ENCODE measurements at regions not wholly inside any gene's neighbourhood (a gene's known extent, or its start where the extent isn't known, plus 50 kb on each side); places are given as distances from the start of the nearest gene placed in this dataset.

DNA sequence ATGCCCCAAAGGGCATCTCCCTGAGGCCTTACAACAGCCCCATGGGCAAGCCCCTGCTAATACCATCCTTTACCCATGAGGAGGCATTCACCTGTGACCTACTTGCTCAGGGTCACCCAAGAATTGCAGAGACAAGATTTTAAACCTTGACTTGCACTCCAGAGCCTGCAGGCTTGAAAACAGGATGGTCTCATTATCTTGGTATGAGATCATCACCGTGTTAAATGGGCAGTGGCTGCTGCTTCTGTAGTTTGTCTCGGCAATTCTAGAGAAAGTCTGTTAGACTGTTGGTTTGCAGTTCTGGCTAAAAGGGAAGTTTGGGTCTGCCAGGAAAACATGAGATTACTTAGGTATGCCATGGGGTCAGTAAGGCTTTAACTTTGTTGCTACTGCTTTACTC, 698.9 kb downstream of the GALR1 start:
- no peak for DNase-seq

DNA sequence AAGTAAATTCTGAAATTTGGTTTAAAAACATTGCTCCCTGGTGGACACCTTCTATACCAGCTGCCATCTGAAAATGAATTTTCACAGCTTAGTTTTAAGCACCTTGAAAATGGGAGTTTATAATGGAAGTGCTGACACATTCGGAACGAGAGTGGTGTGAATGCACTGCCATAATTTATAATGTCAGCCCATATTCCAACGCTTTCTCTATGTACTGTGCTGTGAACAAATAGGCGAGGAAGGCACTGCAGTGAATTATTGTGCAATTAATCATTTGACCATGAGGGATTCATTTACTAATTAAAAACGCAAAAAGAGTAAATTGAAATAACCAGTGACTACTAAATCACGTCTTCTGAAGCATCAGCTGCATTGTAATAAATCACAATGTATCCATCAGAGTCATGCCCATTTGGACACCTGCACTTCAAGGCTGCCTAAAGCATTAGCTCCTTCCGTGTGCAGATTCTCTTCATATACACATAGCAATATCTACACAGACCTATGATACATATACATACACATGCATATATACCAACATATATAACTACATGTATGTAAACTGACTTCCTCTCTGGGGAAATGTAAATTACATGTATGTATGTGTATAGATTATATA, 699.8 kb downstream of the GALR1 start:
- no peak for DNase-seq

DNA sequence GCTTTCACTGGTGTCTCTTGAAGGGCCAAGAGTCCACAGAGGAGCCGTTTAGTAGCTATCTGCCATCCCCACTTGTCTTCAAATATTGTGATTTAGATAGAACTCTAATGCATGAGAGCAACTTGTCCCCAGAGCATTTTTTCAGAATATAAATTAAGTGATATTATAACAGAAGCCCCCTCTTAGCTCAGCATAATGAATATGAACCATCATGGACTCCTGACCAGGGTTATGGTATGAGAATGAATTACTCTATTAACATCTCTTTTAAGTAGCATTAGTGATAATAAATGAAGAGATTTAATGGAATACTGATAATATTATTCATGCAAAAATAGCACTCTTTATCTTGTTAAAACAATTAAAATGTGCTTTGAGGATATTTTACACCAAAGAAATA, 709.6 kb downstream of the GALR1 start:
- DNase-seq, result no peak

DNA sequence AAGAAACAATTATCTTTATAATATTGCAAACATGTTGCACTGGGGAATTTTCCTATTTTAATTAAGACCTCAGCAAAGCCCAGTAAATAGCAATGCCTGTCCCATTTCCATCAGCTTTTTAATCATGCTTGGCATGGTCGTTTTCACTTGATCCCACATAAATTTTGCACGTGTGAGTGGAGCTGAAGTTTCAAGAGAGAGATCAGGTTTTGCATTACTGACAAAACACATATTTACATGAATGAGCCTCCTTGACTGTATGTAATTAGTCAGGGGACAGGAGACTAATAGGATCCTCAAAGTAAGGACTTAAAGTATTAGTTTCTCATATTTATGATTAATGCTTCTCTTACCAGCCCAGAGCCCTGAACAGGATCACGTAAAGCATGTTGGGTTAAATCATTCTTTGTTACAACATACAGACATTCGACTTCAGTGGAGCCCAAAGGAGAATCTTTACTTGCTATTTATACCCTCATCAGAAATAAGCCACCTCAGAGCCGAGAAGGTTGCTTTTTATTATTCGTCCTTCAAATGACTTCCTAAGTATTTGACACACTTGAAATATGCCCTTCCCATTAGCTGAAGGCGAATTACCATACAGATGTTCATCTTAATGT, 711.3 kb downstream of the GALR1 start:
- DNase-seq, result no peak

DNA sequence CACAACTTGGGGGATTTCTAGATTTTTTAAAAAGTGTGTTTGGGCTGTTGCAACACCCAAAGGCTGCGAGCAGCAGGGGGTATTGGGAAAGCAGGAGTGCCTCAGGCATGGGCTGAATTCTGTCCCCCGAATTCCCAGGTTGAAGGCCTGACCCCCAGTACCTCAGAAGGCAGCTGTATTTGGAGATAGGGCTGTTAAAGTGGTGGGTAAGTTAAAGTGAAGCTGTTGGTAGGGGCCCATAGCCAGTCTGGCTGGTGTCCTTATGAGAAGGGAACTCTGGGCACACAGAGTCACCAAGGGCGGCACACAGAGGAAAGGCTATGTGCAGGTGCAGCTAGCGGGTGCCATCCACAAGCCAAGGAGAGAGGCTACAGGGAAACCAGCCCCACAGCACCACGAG, 717.4 kb downstream of the GALR1 start:
- DNase-seq, result no peak

DNA sequence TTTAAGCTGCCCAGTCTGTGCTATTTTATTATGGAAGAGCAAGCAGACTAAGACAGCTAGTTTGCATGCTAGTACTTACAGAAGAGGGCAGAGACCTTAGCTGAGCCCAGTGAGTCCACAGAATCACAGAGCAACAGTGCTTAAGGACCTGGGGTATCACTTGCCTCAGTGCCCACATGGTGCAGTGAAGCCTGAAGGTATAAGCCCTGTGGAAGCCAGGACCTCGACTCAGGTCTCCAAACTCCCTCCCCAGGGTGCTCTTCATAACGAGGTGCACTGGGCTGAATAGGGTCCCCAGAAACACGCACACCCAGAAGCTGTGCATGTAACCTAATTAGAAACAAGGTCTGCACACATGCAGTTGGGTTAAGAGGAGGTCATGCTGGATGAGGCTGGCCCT, 718.1 kb downstream of the GALR1 start:
- DNase-seq, result no peak

DNA sequence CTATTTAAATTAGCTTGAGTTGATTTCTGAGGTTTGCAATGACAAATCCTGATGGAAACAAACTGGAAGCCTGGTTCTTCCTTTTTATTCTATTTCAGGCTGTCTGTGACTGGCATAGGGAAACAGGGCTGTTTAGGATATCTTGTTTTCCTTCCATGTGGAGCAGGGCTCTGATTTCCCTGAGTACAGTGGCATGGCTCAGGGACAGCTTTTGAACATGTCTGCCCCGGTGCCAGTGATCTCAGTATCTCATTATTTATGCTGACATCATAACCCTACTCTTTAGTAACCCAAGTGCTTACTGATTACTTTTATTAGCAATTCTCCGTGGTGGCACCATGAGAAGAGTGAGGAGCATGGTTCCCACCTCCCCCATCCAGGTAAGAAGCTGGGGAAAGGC, 720.3 kb downstream of the GALR1 start:
- DNase-seq, result no peak

DNA sequence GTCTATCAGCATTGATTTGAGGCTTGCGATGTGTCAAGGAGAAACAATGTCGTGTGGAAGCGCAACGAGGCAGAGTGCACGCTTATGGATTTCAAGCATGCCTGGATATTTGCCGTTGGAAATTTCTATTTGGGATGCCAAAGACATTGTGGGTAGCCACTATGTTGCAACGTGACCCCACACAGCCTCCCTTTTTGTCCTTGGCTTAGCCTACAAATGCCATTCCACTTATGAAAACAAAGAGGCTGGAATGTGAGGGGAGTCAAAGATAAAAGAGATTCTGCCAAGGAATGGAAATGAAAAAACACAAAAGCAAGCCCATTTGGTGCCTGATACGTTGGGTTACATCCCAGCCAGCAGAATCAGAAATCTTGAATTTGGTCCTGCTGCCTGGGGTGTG, 721.2 kb downstream of the GALR1 start:
- DNase-seq, result no peak

DNA sequence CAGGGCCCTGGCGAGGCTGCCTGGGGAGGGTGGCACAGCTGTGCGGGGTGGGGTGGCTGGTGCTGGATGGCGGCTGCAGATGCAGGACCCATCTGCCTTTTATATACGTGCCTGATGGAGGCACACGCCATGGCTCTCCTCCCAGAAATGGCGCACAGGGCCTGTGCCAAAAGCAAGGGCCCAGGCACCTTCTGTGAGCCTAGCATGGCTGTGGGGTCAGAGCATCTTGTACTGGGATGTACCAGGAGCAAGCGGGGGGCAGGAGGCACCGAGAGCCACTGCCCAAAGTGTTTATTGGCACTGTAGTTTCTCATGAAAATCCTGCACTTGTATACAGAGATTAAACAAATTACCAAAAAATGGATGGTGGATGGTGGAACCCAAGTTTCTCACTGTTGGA, 724.1 kb downstream of the GALR1 start:
- no peak for DNase-seq

DNA sequence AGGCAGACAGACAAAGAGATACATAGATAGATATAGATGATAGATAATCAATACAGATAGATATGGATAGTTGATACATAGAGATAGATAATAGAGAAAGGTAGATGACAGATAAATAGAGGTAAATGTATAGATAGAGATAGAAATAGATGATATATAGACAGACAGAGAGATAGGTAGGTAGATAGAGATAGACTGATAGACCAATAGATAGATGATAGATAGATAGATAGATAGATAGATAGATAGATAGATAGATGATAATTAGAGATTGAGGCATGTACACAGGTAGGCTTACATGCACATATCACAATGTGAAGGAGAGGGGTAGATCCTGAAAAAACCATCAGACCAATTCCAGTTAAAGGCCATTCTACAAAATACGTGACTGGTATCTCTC, 724.7 kb downstream of the GALR1 start:
- DNase-seq, result no peak

DNA sequence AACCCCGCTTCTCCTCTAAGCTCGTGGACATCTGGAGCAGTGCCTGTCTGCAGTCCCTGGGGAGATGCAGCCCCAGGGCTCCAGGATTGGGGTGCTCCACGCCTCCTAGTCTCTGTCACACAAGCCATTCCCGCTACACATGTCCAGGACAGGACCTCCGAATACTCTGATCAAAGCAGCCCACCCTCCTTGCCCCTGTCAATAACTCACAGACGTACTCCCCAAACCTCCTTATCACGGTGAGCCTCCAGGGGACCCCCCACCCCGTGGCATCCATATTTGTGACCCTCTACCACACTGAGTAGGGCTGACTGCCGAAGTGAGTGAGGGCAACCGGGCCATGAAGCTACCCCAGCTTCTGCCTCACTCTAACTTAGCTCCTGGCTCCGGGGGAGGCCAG, 727.7 kb downstream of the GALR1 start:
- no peak for DNase-seq

DNA sequence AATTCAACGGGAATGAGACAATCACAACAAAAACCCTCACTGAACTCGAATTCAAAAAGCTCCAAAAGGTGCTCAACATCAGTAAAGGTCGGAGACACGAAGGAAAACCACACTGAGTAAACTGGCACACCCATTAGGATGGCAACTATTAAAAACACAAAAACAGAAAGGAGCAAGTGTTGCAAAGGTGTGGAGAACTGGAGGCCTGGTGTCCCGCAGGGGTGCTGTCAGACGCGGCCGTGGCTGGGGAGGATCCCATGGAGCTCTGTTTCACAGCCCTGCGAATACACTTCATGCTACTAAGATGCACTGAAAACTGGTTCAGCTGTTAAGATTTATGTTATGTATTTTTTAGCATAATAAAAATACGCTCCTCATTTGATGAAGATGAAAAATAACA, 730.6 kb downstream of the GALR1 start:
- no peak for DNase-seq

DNA sequence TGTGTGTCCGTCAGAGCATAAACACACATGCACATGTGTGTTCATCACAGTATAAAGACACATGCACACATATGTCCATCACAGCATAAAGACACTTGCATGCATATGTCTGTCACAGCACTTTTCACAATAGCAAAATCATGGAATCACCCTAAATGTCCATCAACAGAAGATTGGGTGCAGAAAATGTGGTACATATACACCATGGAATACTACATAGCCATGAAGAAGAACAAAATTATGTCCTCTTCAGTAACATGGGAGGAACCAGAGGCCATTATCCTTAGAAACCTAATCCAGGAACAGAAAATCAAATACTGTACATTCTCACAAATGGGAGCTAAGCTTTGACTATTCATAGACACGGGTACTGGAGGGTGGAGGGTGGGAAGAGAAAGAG, 732.2 kb downstream of the GALR1 start:
- DNase-seq, result no peak

DNA sequence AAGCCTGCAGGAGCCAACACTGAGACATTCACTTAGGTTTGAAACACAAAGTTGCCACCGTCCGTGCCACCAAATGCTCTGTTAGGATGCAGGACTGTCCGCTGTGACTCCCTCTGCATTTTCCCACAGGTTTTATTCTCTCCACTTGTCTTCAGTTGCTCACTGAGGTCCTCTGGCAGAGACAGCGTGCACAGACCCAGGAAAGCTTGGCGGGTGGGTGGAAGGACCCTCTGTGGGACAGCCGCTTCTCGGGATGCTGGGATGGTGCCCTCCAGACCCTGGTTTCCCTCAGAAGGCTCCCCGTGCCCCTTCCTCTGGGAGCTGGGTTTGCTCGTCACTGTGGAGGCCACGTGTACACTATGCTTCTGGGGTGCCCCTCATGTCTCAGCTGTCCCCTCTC, 733.6 kb downstream of the GALR1 start:
- DNase-seq, result no peak

DNA sequence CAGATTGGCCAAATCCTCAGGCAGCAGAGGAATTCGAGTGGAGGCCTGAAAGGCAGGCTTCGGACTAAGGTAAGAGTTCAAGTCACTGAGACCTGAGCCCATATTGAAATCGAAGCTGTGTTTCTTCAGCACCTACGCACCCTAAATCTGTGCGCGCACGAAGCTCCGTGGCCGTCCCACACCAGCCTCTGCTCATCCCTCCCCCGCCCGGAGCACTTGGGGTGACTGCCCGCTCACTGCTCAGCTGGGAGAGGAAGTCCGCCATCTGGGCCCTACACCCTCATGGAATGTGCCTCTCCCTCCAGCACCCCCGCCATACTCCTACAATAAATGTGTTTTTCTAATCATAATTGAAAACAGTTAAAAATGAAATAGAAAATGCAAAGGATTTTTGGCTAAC, 734.5 kb downstream of the GALR1 start:
- no peak for DNase-seq

DNA sequence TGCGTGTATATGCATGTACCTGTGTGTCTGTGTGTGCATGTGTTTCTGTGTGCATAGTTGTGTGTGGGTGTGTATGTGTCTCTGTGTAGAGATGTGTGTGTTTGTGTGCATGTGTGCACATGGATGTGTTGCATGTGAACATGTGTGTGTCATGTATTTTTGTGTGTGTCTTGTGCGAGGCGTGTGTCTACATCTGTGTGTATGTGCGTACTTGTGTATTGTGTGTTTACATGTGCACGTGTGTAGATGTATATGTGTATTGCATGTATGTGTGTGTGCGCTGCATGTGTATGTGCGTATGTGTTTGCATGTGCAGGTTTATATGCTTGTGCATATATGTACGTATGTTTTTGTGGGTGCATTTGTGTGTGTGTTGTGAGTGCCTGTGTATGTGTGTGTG, 735.2 kb downstream of the GALR1 start:
- DNase-seq, result no peak

DNA sequence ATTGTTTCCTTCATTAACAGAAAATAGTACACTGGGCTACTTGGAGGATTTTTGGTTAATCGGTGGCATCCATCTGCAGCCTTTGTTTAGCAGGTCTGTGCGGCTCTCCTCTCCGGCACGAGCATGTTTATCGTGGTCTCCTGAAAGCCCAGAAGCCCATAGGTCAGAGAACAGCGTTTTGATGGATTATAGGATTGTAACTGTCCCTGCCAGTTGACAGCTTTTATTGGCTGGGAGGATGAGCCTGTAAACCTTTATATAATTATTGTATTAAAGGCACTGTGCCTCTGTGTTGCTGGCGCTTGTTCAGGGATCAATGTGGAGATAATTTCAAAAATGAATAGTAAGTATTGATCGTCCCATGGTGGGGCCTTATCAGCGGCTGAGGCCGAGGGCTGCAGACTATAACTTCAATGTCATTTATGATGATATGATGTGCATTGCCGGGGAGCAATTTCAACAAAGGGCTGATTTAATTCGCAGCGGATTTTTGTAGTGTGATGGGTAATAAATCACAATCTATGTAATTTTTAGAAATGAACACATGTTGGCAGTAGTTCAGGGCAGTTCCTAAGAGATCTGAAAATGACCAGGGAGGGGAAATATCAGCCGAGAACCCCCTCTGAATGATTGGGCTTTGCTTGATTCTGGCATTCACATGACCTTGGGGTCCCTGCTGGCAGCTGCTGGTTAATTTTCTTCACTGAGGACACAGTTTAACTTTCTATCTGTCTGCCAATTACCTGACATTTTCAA, 736.1 kb downstream of the GALR1 start:
- DNase-seq, result no peak

DNA sequence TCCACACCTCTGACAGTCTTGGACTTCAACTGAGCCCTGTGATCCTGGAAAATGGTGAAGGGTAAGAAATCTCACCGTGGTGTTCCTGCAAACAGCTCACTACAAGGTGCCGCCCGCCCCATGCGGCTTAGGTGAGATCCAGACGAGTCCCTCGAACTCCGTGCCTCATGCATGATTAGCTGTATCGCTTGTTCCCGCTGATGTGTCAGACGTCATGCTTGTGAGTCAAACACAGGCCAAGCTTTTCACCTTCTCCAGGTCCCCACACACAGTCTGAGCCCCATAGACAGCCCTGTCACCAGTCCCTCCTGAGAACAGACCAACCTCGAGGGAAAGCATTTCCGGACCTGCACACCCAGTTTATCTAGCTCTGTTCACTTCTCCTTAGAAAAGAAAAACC, 740.5 kb downstream of the GALR1 start:
- DNase-seq, result no peak

DNA sequence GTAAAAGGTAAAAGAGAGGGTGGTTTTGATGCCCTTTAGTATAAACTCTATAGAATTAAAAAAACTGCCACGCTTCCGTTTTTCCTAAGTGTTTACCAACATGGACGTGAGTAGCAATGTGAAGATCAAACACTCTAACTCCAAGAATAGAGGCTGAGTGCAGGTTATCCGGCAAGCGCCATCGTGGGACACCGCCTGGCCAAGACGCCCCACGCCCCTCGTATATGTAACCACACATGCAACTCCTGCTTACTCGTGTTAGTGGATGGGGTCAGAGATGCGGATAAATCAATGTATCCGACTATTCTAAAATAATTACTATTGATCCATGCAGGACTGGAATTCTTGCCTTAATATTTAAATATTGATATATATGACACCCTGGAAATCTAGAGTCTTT, 741.3 kb downstream of the GALR1 start:
- no peak for DNase-seq

DNA sequence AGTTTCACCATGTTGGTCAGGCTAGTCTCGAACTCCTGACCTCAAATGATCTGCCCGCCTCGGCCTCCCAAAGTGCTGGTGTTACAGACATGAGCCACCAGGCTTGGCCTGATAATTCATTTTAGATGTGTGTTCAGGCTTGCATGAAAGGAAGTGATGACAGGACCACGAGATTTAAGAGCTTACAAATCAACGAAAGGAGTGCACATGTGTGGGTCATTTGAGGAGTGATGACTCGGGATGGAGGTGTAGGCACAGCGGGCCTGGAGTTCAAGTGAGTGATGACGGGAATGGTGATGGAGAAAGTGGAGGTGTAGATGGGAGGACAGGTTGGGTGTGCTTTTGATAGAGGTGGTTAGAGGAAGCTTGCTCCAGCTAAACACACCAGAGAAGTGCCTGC, 742.4 kb downstream of the GALR1 start:
- no peak for DNase-seq

DNA sequence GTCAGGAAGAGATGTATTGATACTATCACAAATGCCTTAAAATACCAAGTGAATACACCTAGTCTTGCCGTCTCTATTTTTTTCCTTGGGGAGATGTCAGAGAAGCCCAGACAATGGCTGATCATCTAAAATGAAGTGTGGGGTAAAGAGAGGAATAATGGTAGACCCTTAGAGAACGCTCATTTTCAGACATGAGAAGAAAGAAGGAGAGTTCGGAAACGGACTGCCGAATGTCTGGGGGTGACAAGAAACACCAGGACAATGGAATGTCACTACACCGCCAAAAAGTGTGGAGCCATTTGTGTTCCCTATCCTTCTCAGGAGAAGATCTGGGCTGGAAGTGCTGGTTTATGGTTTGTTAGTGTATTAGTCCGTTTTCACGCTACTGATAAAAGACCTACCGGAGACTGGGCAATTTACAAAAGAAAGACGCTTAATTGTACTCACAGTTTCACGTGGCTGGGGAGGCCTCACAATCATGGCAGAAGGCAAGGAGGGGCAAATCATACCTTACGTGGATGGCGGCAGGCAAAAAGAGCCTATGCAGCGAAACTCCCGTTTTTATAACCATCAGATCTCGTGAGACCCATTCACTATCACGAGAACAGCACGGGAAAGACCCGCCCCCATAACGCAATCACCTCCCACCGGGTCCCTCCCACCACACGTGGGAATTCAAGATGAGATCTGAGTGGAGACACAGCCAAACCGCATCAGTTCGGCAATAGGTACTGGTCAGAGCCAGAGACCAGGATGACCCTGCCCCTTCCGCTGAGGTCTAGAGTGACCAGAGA, 743.7 kb downstream of the GALR1 start:
- no peak for DNase-seq

DNA sequence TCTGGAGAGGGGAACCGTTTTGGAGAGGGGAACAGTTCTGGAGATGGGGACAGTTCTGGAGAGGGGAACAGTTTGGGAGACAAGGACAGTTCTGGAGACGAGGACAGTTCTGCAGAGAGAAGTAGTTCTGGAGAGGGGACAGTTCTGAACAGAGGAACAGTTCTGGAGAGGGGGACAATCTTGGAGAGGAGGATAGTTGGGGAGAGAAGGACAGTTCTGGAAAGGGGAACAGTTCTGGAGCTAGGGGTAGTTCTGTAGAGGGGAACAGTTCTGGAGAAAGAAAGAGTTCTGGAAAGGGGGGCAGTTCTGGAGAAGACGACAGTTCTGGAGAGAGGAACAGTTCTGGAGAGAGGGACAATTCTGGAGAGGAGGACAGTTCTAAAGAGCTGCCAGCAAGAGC, 745.9 kb downstream of the GALR1 start:
- no peak for DNase-seq

DNA sequence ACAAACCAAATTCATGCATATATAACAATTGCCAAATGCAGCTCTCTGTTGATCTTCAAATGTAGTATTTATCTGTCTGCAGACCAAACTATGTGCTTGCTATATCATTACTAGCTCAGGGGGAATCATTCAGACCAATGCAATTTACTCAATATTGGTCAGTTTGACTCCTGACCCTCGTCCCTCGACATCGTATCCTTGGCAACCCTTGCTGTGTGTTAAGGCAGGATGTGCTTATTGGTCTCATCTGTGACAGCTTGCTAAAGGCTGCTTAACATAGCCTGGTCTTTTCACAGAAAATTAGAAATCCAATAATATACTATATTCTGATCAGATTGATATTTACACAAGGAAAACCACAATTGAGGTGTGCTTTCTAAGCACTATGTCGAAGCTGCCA, 747.1 kb downstream of the GALR1 start:
- DNase-seq, result no peak

DNA sequence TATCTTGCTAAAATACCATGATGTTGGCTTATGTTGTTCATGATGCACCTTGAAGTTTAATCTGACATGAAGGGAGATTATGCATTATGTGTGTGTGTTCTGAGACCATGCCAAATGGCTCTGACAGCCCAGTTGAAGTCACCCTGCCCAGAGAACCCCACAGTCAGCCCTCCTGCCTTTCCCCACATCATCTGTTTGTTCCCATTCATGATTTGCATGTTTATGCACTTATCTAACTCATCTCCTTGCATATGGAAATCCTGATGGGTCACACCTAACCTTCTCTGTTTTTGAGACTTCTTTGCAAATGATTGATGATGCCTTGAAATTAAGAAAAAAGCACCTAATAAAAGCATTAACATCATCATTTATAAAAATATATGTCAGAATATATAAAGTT, 752.2 kb downstream of the GALR1 start:
- DNase-seq, result no peak

Measured in stimulated activated CD4-positive, alpha-beta T cell treated with anti-CD3 and anti-CD28 coated beads, Interleukin-4, amount 100 ng/mL, for 1 hour (primary cell).